A549 (cell line): ENCODE measurements at regions not wholly inside any gene's neighbourhood (a gene's known extent, or its start where the extent isn't known, plus 50 kb on each side); places are given as distances from the start of the nearest gene placed in this dataset.

Source experiments
- BHLHE40 ChIP-seq: IDR thresholded peaks from 2 replicates; pipeline ENCODE4 v1.6.1; 2012; ENCODE audit warnings: low read depth, low read length, inconsistent platforms
- CEBPB ChIP-seq, 2 experiments: fragments of >200 bp in 1 of 2; sonication (Bioruptor Twin) in 1 of 2; formaldehyde crosslinking in 1 of 2; IDR thresholded peaks; 2 replicates each; pipeline ENCODE4 v1.6.1; 2012 to 2016
- CHD2 ChIP-seq: fragments of 150-350 bp; IDR thresholded peaks from 2 replicates; pipeline ENCODE4 v1.6.1; 2014; ENCODE audit warnings: low read length; ENCODE audit not compliant: partially characterized antibody
- CHD4 ChIP-seq: fragments of 200-600 bp; sonication (generic); IDR thresholded peaks from 2 replicates; pipeline ENCODE4 v1.6.1; 2016; ENCODE audit warnings: antibody characterized with exemption, mild to moderate bottlenecking, borderline replicate concordance
- CTCF ChIP-seq: fragments of >200 bp; sonication (Bioruptor Twin); formaldehyde crosslinking; IDR thresholded peaks from 3 replicates; pipeline ENCODE4 v1.5.1; 2016
- EP300 ChIP-seq, 2 experiments: fragments of >200 bp; sonication (Bioruptor Twin); formaldehyde crosslinking; IDR thresholded peaks; 2 replicates in 1 of 2; 3 replicates in 1 of 2; pipeline ENCODE4 v1.6.1; 2016 to 2017
- KDM5A ChIP-seq: fragments of 200-600 bp; sonication (generic); IDR thresholded peaks from 2 replicates; pipeline ENCODE4 v1.6.1; 2016; ENCODE audit warnings: antibody characterized with exemption, mild to moderate bottlenecking
- MAFK ChIP-seq: fragments of 450-650 bp; IDR thresholded peaks from 2 replicates; pipeline ENCODE4 v1.6.1; 2014; ENCODE audit not compliant: partially characterized antibody
- MAX ChIP-seq: IDR thresholded peaks from 2 replicates; pipeline ENCODE4 v1.6.1; 2012
- POLR2A ChIP-seq: IDR thresholded peaks from 2 replicates; pipeline ENCODE4 v1.6.1; 2012; ENCODE audit warnings: mild to moderate bottlenecking, low read length
- POLR2AphosphoS2 ChIP-seq: conservative IDR thresholded peaks from 2 replicates; pipeline ENCODE4 v1.6.1; 2012; ENCODE audit warnings: low read length, improper control_type of control experiment, inconsistent platforms
- RAD21 ChIP-seq, 2 experiments: fragments of >200 bp in 1 of 2; sonication (Bioruptor Twin) in 1 of 2; formaldehyde crosslinking in 1 of 2; IDR thresholded peaks in 1 of 2; conservative IDR thresholded peaks in 1 of 2; 2 replicates in 1 of 2; 3 replicates in 1 of 2; pipeline ENCODE4 v1.6.1; 2012 to 2018; ENCODE audit warnings: inconsistent platforms in 1 of 2
- USF2 ChIP-seq: fragments of 450-650 bp; IDR thresholded peaks from 2 replicates; pipeline ENCODE4 v1.6.1; 2014; ENCODE audit warnings: antibody characterized with exemption
- ZC3H11A ChIP-seq: fragments of 450-650 bp; IDR thresholded peaks from 2 replicates; pipeline ENCODE4 v1.6.1; 2014; ENCODE audit warnings: antibody characterized with exemption, mild to moderate bottlenecking

GRCh38 chr4:83772685-83773084 lies 236.8 kb downstream of the GPAT3 start:
- TF ChIP-seq BHLHE40 (no peak), CTCF (no peak), MAX (no peak), CEBPB (IDR thresholded peaks at IDR 0.05) (no peak), MAFK (no peak), CHD4 (no peak), USF2 (no peak), RAD21 (conservative IDR thresholded peaks at IDR 0.05 in 1 of 2, IDR thresholded peaks at IDR 0.05 in 1 of 2) (no peak), POLR2A (no peak), EP300 (IDR thresholded peaks at IDR 0.05) (no peak), CHD2 (no peak), KDM5A (no peak), POLR2AphosphoS2 (no peak), ZC3H11A (no peak)
